Cerebellar cortex (tissue), 1 donor: ENCODE measurements at regions not wholly inside any gene's neighbourhood (a gene's known extent, or its start where the extent isn't known, plus 50 kb on each side); places are given as distances from the start of the nearest gene placed in this dataset.
"Not testable (repeated sequence)": the region's sequence is repeated elsewhere in the genome, so short reads cannot be mapped to it uniquely, and the experiment has no call there.

Experiments used
- DNase-seq: peaks from one replicate; pipeline ENCODE4 v3.0.0-alpha.2; 2015; ENCODE audit warnings: low spot score

DNA sequence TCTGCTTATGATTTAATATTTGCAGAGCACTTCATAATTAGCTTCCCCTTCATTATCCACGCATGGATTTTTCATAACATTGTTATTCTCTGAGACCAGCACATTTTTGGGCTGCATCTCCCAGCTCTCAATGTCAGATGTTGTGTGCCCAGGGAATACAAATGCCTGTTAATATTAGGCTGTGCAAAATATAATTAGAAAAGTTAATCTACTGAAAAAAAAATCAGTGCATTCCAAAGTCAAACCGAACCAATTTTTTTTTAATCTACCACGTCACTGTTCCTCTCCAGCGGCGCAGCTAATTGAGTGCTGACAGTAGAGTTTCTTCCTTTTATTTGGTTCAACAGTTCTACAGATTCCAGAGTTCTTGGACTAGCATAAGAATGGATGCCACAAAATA lies 191.0 kb upstream of the RGS6 start:
- no peak for DNase-seq

DNA sequence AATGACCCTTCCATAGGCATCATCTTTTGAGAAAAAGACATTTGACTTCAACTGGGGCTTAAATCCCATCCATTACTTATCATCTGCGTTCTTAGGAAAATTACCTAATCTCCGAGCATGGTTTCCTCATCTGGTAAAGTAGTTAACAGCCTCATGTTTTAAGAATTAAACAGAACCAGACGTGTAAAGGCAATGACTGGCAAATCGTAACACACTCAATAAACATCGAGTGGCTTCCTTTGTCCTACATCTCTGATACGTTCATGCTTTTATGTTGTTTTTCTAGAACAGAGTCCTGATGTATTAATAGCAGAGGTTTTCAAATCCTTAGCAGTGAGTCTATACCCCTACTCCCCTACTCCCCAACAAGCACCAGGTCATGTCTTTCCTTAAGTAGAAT lies 189.7 kb upstream of the RGS6 start:
- DNase-seq: no peak

DNA sequence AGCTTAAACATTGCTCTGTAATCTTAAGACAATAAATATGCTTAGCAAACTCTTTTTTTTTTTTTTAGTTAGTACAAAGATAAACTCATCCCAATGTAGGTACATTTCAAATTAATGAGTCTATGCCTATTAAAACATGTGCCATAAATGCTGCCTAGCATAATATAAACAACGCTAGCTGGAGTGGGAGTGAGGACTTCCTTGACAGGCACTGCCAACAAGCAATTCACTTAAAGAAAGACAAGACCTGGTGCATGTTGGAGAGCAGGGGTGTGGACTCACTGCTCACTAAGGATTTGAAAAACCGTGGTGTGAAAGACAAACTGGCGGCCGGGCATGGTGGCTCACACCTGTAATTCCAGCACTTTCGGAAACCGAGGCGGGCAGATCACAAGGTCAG lies 187.2 kb upstream of the RGS6 start:
- no peak for DNase-seq

DNA sequence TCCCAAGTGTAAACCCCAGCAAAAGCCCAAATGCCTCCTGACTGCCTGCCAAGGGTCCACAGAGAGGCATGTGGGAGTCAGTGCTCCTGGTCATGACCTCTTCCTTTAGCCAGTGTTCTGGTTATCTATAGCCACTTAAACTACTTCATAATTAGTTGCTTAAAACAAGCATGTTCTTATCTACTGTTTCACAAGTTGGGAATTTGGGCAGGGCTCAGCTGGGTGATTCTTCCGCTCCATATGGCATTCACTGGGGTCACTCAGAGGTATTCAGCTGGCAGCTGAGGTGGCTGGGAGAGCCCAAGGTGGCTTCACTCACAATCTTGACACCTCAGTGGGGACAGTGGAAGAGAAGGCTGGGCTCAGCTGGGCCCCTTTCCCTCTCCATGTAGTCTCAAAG lies 184.0 kb upstream of the RGS6 start:
- no peak for DNase-seq

DNA sequence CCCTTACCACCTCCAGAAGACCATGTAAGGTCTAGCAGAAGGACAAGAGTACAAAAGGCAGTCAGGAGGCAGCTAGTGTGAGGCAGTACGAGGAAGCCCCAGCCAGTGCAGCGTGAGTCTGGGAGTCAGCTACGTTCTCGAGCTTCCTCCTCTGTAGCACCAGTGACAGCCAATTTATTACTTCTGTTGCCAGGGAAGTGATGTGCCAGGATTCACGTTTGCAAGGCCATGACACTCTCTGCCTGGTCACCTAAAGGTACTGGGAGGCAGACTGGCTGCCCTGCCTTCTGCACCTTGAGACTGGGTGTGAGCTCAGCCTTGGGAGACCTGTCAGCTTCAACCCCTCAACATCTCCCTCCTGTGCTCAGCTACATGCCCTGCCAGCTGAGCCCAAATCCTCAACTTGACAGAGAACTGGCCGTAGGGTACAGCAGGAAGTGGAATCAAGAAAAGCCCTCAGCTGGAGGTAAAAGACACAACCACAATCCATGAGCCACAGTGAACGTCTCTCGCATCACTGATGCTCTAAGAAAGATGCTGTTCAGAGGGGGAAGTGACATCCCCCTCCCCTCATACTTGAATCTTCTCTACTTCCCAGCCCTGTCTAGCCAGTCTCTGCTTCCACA lies 182.5 kb upstream of the RGS6 start:
- no peak for DNase-seq

DNA sequence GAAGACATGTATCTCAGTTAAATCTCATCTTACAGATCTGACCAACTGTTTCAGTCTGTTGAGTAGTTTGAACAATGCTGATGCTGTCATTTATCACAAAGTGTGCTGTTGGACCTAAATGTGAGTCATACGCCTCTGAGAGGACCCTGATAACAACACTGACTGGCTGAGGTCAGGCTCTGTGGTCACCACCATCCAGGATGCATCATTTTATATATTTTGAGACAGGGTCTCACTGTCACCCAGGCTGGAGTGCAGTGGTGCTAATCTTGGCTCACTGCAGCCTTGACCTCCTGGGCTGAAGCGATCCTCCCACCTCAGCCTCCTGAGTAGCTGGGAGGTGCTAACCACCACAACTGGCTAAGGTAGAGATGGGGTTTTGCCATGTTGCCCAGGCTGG lies 181.0 kb upstream of the RGS6 start:
- DNase-seq: no peak

DNA sequence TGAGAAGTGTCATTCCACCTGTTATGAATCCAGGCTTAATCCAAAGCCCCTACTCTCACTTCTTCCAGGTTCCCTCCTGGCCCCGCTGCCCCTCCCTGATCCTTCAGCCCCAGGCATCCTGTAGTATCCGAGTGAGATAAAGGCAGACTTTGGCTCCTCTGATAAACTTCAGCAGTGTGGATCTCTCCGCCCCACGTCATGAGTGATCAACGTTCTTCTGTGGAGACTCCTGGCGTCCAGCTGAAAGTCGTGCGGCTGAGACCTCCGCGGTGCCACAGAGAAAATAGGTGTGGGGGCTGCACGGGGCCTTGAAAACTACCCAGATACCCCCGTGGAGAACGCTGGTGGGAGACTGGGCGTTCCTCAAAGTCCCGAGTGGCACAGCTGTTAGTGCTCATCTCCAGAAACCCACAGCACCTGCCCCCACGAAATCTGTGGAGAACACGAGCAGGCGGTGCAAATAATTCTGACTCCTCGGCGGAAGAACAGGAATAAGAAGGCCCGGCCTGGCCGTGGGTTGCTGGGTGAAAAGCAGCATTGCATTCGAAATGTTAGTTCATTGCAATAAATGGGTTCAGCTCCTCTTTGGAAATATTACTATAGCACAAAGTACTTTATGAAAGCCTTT lies 180.0 kb upstream of the RGS6 start:
- DNase-seq: no peak

DNA sequence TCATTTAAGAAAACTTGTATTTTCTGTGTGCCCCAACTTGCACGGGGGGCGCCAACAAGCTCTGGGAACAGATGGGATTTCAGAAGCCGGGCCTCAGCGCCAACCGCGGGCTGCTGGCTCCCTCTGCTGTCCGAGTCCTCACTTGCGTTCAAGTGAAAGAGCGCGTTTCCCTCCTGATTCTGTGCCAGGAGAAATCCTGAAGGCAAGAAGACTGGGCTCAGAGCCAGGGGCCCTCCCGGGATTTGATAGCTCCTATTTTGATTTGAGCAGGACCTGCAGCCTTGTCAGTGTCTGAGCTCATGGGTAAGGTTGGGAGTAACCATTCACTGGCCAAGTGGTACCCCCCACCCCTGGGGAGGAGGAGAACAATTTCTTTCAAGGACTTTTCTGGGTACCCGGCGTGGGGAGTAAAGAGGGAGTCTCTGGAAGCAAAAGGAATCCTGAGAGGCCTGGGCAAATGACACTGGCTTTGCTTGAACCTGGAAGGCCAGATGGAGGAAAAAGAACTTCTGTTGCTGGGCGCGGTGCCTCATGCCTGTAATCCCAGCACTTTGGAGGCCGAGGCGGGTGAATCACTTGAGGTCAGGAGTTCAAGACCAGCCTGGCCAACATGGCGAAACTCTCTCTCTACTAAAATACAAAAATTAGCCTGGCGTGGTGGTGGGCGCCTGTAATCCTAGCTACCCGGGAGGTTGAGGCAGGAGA lies 179.0 kb upstream of the RGS6 start:
- peak; percentile 87 for DNase-seq

DNA sequence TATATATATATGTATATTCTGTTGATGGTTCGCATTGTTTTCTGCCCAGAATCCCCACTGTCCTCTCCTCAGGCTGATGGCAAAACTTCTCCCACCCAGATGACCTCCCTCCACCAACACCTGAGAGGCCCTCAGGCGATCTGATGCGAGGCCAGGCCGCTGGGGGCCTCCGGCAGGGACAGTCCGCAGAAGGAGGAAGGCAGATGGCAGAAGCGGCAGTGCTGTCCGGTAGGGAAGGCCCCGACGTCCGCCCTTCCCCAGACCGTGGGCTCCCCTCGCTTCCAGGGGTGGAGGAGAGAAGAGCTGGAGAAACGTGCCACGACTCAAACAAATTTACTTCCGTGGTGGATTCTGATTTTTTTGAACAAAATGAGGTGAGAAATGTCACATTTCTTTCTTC lies 178.3 kb upstream of the RGS6 start:
- DNase-seq: no peak

DNA sequence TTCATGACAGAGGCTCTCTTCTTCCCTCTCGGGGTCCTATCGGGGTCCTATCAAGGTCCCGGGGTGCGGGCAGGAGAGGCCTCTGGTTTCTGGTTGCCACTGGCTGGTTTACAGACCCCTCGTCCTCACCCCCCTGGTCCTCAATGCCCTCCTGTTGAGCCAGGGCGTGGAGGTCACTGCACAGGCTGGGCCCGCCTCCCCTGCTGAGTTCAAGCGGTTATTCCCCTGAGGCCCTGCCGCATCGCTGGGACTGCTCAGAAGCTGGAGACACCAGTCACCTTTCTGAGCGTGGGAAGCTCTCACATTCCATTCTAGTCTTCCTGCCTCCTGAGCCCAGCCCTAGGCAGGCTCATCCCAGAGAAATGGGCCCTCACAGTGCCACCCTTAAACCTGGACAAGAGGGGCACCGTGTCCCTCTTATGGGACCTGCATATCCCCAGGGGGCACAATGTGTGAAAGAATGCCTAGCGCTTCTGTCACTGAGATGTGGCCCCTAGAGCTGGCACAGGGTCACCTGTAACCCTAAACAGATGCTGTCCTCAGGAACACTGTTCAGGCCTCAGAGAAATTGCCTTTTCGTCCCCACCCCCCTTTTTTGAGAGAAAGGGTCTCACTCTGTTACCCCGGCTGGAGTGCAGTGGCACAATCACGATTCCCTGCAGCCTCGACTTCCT lies 177.7 kb upstream of the RGS6 start:
- no peak for DNase-seq

DNA sequence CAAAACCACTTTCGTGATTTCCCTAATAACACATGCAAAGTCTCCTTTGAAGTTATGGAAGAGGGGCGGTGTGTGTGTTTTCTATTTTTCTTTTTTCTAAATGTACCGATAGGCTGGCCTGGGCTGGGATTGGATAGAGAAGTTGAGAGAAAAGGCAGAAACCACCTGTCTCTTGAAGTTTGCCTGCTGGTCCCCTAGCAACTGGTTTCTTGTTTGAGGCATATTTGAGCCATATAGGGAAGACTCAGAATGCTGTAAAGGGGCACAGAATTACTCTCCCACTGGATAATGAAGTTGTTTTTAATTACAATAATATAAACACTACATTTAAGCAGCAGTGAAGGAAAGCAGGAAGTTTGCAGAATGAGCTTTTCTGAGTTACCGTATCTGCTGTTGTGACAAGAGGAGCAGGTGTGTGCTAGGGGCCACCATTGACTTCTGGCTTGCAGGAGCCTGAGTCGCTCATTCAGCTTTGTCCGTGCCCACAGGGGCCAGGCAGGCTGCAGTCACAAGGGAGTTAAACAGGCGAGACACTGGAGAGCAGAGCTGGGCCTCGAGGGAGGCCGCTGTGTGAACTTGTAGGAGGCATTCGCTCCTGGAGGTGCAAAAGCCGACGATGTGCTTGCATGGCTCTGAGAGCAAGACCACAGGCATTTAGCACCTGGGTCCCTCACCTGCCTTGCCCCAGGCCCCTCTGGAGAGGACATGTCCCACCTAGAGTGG lies 173.8 kb upstream of the RGS6 start:
- DNase-seq: no peak

DNA sequence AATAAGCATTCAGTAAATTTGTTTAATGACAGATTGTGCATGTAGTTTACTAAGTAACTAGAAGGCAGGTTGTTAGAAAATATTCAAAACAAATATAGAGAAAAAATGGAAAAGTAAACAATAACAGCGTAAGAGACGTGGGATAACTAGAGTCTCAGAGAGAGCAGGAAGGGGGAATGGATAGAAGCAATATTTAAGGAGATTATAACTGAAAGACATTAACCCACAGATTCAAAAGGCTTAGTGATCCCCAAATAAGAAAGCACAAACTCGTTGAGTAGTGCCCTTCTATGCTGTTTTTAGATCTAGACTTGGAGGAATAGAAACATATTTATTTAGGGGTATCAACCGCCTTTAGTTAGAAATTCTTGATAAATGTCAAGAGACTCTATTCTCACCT lies 169.7 kb upstream of the RGS6 start:
- DNase-seq: no peak

DNA sequence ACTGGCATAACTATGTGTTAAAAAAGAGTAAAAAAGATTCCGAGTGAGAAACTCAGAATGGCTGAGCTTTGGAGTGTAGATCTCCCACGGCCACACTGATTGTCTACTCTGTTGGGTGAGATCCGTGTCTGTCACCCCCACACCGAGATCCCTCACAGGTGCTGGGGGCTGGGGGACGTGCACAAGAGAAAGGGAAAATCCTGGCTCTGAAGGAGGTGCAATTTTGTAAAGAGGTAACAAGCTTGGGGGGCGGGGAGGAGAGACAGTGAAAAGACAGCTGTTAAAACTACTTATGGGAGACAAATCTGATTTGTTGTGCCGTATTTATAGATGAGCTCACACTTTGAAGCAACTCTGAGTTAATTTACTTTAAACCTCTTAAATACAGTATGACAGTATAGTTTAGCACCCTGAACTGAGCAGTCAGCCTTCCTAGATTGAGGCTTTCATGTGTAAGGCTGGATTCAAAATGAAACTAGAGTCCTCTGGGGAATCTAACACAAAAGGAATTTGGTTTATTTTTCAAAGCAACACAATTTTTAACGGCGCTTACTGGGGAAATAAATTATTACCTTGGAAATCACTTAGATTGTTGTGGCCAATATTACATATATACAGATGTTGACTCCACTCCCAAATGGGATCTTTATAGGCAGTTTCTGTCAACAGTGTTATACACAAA lies 167.4 kb upstream of the RGS6 start:
- DNase-seq: no peak

DNA sequence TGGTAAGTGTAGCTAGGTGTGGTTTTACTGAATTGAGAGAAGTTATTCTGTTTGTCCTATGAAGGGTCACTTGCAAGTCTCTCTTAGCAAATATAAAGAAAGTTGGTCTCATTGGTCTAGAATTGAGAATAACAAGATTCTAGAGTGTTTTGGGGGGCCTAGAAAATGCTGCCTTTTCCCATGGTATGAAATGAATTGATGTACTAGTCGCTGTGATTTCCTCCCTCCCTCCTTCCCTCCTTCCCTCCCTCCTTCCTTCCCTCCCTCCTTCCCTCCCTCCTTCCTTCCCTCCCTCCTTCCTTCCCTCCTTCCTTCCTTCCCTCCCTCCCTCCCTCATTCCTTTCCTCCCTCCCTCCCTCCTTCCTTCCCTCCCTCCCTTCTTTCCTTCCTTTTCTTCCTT lies 166.7 kb upstream of the RGS6 start:
- no peak for DNase-seq

DNA sequence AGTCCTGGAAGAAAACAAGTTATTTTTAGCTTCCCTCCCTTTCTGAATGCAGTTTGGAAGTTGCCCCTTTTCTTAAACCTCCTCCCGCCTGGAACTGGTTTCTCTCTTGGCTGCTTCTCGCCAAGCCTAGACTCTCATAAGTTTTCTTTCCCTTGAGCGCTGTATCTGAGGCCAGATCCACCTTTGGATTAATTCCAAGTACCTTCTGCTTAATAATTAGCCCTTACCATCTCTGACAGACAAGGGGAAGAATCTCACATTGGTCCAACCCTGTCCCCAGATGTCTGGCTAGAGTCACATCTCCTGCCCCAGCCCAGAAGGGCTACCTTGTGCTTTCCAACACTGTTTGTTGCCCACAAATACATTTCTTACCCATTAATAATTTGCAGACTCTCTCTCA lies 161.8 kb upstream of the RGS6 start:
- DNase-seq: no peak

DNA sequence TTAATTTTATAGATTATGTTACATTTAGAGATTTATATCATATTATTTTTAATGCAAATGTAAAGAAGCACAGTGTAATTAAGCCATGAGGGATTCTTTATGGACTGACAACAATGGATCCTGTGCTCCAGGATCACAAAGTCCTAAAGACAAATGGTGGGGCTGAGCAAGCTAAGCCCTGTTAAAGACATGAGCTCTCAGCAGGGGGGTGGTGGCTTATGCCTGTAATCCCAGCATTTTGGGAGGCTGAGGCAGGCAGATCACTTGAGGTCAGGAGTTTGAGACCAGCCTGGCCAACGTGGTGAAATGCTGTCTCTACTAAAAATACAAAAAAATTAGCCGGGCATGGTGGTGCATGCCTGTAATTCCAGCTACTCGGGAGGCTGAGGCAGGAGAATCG lies 160.8 kb upstream of the RGS6 start:
- DNase-seq: not testable (repeated sequence)

DNA sequence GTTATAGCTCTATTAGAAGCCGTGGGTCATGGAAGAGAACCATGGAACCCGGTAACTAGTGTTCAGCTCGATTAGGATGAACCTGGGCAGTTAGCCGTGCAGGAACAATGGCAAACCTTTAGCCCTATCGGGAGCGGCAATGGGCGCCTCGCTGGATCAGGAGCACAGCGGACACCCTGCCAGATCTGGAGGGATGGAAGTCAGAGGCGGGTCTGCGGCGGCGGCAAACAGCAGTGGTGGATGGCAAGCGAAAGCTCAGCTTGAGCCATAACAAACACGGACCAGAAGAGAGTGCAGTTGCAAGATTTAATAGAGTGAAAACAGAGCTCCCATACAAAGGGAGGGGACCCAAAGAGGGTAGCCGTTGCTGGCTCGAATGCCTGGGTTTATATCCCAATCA lies 160.2 kb upstream of the RGS6 start:
- not testable (repeated sequence) for DNase-seq

DNA sequence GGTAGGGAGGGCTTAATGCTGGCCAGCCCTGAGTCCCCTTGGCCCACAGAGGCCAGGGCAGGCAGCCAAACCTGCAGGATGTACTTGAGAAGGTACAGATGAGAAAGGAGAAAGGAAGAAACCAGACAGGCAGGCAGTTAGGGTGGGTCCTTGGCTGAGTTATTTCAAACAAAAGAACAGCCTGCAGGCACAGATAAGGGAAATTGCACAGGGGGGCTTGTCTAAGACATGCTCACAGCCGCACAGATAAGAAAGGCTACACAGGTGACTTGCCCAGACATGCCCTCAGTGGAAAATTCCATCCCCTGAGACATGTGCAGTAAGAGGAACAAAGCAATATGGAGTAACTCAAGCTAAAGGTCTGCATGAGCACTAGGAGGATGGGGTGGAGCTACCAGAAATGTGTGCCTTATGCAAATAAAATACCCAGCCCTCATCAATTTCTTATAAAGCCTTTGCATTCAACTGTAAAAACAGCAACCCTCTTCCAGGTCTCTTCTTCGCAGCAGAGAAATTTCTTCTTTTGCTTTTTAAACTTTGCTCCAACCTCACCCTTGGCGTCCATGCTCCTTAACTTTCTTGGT lies 158.2 kb upstream of the RGS6 start:
- no peak for DNase-seq

DNA sequence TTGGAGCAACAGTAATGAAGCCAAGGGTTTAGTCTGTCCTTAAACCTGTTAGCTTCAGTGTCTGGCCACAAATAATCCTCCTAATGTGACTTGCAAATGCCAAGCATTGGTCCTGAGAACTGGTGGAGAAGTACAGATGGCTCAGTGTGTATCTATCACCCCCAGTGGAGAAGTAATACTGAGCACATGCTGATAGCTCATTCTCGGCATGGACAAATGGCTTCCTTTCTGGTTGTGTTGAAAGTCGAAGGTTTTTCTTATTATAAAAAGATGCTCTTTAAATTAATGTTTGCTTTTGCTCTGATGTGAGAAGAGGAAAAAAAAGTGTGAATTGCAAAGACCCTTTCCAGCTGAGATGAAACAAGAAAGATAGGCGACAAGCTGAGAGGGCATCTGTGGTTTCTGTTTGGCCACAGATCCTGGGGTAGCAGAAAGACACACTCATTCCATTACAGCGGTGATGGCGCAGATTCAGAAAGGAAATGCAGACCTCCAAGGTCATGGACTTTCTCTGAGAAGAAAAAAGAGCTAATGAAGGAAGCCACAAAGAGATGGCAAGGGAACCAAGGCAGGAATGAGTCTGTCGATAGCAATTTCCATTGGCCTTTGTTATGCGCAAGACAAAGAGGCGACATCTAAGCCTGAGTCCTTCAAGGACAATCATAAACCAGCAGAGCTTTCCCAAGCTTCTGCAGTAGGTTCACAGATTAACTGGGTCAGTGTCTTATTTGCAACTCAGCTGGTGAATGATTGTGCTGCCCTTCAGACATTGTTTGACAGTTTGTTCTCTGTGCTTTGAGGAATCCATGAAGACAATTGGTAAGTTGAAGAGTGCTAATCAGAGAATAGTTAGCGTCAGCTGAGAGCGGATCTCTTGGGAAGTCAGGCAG lies 155.5 kb upstream of the RGS6 start:
- DNase-seq: no peak

DNA sequence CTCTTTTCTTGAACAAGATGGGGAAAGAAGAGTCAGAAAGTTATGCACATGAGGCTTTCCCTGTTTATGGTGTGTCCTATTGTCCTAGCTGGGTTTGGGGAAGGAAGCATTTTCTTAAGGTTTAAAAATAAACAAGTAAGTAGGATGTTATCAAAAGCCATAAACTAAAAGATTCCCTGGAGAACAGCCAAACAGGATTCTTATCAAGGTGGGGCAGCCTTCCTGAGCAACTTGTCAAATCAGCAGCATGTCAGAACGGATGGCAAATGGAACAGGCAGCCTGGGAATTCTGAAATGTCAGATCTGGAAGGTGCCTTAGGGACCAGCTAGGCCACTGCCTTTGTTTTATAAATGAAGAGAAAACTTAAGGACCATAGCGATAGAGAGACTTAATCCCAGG lies 152.2 kb upstream of the RGS6 start:
- DNase-seq: no peak
